ENCODE measurements at regions not wholly inside any gene's neighbourhood (a gene's known extent, or its start where the extent isn't known, plus 50 kb on each side); places are given as distances from the start of the nearest gene placed in this dataset.

GRCh38 chr11:71127806-71128205, 124.6 kb downstream of the SHANK2 start:
- no peak for TF ChIP-seq USF2 (IDR thresholded peaks at IDR 0.05)
- TF ChIP-seq JUN (IDR thresholded peaks at IDR 0.05) = no peak
- TF ChIP-seq JUNB (IDR thresholded peaks at IDR 0.05) = no peak
- TF ChIP-seq POLR2A (IDR thresholded peaks at IDR 0.05; ENCODE audit: low read length) = no peak
- no peak for TF ChIP-seq ESRRA (IDR thresholded peaks at IDR 0.05; ENCODE audit: borderline replicate concordance, low read length)
- TF ChIP-seq, protein P1, sequence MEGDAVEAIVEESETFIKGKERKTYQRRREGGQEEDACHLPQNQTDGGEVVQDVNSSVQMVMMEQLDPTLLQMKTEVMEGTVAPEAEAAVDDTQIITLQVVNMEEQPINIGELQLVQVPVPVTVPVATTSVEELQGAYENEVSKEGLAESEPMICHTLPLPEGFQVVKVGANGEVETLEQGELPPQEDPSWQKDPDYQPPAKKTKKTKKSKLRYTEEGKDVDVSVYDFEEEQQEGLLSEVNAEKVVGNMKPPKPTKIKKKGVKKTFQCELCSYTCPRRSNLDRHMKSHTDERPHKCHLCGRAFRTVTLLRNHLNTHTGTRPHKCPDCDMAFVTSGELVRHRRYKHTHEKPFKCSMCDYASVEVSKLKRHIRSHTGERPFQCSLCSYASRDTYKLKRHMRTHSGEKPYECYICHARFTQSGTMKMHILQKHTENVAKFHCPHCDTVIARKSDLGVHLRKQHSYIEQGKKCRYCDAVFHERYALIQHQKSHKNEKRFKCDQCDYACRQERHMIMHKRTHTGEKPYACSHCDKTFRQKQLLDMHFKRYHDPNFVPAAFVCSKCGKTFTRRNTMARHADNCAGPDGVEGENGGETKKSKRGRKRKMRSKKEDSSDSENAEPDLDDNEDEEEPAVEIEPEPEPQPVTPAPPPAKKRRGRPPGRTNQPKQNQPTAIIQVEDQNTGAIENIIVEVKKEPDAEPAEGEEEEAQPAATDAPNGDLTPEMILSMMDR (IDR thresholded peaks at IDR 0.05) = no peak
- no peak for TF ChIP-seq NR3C1 (IDR thresholded peaks at IDR 0.05)
- TF ChIP-seq GATA3 (IDR thresholded peaks at IDR 0.05; ENCODE audit: borderline replicate concordance) = no peak
- TF ChIP-seq ZC3H11A (IDR thresholded peaks at IDR 0.05) = no peak

Data from A549 (cell line).